PFSK-1 (cell line): ENCODE measurements at regions not wholly inside any gene's neighbourhood (a gene's known extent, or its start where the extent isn't known, plus 50 kb on each side); places are given as distances from the start of the nearest gene placed in this dataset.

Experiments
- SIN3A ChIP-seq: IDR thresholded peaks from 2 replicates; pipeline ENCODE4 v1.6.1; 2012; ENCODE audit warnings: mild to moderate bottlenecking, low read length, moderate library complexity, borderline replicate concordance; ENCODE audit not compliant: insufficient read depth
- TAF1 ChIP-seq: IDR thresholded peaks from 2 replicates; pipeline ENCODE4 v1.6.1; 2012; ENCODE audit warnings: low read length, control low read depth, borderline replicate concordance; ENCODE audit not compliant: insufficient read depth

- TF ChIP-seq TAF1 (no peak), SIN3A (no peak)
These were observed 229.1 kb upstream of the ZFHX3 start for GRCh38 chr16:73277071-73277470.
